ENCODE measurements at regions not wholly inside any gene's neighbourhood (a gene's known extent, or its start where the extent isn't known, plus 50 kb on each side); places are given as distances from the start of the nearest gene placed in this dataset.

DNA sequence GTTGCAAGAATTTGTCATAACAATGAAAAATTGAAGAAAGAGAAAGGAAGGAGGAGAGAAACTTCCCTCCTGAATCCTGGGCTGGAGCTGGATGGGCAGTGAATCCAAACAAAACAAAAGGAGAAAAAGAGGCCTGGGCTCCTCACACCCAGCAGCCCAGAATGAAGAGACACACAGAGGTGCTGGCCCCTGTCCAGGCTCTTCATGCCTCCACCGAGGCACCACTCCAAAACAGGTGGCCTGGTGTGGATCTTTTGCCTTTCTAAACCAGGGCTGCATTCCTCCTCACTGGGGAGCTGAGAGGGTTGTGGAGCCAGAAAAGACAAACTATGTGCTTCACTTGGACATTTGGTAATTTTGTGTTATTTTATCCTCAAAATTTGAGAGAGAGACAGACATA, 76.0 kb downstream of the FAM124B start:
- no peak for DNase-seq
- Mint-ChIP-seq H3K27ac (no peak overlapping the region), H3K9me3 (no peaks in the 10 kb centered on the region), H3K4me3 (no peak overlapping the region), H3K36me3 (ENCODE audit: low read depth) (no peaks in the 10 kb centered on the region), H3K4me1 (ENCODE audit: low read depth) (no peaks in the 10 kb centered on the region), H3K27me3 (peaks cover 22% of the 10 kb centered on the region)

DNA sequence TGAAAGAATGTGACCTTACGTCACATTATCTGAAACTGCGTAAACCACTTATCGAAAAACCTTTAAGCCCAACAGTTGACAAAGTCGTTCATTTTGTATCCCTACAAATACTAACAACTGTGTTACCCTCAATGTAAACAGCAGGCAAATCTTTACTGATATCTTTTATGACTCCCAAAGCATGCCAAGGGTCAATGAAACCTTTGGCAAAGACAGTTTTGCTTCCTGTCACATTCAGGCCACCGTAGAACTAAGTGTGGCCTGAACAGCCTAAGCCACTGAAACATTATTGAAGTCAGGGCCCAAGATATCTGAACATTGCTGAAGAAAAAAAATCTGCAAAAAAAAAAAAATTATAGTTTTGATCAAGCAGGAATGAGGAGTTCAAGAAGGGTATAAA, 77.3 kb downstream of the FAM124B start:
- Mint-ChIP-seq H3K36me3 (ENCODE audit: low read depth) (no peaks in the 10 kb centered on the region), H3K27ac (no peak overlapping the region), H3K9me3 (no peaks in the 10 kb centered on the region), H3K4me1 (ENCODE audit: low read depth) (no peaks in the 10 kb centered on the region), H3K27me3 (peaks cover 33% of the 10 kb centered on the region), H3K4me3 (no peak overlapping the region)
- no peak for DNase-seq

DNA sequence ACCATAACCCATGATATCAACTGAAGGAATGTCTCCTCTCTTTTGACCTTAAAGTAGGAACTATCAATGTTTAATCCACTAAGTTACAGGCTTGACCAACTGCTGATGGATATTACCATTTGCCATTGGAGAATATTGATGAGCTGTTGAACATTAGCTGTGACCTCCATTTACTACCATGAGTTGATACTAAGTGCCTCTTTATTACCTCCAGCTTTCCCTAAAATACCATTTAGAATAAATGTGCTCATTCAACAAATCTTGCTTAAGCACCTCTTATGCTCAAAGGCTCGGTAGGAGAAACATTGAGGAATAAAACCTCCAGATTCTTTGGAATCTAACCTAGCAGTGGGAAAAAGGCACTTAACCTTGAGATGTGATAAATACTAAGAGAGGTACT, 81.2 kb downstream of the FAM124B start:
- Mint-ChIP-seq H3K27me3 (peaks cover 47% of the 10 kb centered on the region), H3K4me1 (ENCODE audit: low read depth) (no peaks in the 10 kb centered on the region), H3K4me3 (no peak overlapping the region), H3K9me3 (no peaks in the 10 kb centered on the region), H3K36me3 (ENCODE audit: low read depth) (no peaks in the 10 kb centered on the region), H3K27ac (no peak overlapping the region)
- no peak for DNase-seq

DNA sequence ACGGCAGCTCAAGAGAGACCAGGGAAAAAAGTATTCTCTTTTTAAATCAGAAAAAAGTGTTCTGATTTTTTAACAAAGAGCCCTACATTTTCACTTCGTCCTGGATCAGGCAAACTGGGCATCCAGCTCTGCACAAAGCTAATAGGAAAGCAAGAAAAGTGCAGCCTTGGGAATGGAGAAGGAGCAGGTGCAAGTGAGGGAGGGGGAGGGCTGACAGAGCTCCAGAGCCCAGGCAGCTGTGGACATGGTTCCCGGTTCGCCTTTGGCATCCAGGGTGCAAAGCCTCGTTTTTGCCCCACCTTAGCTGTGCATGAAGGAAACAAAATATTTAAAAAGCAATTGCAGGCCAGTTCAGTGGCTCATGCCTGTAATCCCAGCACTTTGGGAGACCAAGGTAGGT, 82.2 kb downstream of the FAM124B start:
- no peak for DNase-seq
- Mint-ChIP-seq H3K4me1 (ENCODE audit: low read depth) (no peaks in the 10 kb centered on the region), H3K4me3 (no peak overlapping the region), H3K9me3 (no peaks in the 10 kb centered on the region), H3K27me3 (peaks cover 47% of the 10 kb centered on the region), H3K36me3 (ENCODE audit: low read depth) (no peaks in the 10 kb centered on the region), H3K27ac (no peak overlapping the region)

DNA sequence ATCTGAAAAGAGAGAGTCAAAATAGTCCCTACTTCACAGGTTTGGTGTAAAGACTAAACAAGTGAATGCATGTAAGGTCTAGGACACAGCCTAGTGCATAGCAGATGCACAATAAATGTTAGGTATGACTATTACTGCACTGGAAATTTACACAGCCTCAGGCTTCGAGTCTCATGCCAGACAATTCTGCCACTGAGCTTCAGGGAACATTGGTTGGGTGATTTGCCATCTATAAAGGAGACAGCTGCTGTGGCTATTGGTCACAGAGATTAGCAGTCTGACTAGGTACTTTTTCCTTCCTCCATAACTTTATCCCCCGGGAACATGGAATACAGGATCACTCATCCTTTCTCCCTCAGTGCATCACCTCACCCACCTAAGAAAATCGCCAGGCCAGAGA, 89.2 kb downstream of the FAM124B start:
- H3K27me3 Mint-ChIP-seq = peaks cover 40% of the 10 kb centered on the region
- H3K9me3 Mint-ChIP-seq = no peaks in the 10 kb centered on the region
- H3K27ac Mint-ChIP-seq = no peak overlapping the region
- no peak overlapping the region for H3K4me3 Mint-ChIP-seq
- H3K36me3 Mint-ChIP-seq (ENCODE audit: low read depth) = no peaks in the 10 kb centered on the region
- DNase-seq = no peak
- peaks cover 8% of the 10 kb centered on the region for H3K4me1 Mint-ChIP-seq (ENCODE audit: low read depth)

DNA sequence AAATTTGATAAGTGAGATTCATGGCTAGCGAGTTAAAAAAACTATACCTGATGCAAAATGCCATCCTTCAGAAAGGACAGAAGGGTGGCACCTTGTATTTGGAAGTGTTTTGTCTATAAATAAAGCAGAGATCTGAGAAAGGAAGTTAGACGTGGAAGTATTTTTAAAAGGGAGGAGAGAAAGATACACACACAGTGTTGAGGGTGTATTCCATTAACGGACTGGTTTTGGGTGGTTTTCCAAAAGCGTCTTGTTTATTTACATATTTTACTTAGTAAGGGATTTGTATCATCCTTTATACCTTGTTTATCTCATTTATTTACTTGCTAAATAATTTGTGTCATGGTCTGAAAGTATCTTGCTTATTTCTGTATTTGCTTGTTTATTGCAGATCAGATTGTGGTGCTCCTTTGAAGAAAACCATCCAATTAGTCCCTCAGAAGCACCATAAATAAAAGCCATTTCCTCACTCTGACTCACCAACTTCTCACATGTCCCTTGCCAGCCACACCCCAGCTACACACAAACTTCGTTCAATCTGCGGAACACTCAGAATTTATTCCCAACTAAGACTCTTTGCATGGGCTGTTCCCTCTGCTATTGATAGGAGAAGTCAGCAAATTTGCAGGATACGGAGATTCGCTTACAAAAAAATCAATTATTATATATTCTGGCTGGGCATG, 90.8 kb downstream of the FAM124B start:
- Mint-ChIP-seq H3K9me3 (no peaks in the 10 kb centered on the region), H3K27me3 (peaks cover 33% of the 10 kb centered on the region), H3K36me3 (ENCODE audit: low read depth) (no peaks in the 10 kb centered on the region), H3K4me3 (no peak overlapping the region), H3K4me1 (ENCODE audit: low read depth) (peaks cover 8% of the 10 kb centered on the region), H3K27ac (no peak overlapping the region)
- no peak for DNase-seq

DNA sequence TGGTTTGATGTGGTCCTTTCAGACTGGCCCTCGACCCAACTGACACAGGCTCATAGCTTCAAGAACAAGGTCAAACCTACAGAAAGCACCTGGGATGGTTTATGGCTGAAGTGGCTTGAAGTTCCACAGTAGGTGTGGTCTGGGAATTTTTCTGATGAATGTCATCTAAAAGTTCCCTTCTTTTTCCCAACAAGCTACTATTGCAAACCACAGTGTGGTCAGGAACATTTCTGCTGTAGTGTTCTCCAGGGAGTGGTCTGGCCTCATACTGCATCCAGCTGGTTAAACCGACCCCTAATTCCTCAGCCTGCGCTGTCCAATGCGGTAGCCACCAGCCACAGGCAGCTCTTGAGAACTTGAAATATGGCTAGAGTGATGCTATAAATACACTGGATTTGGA, 92.7 kb downstream of the FAM124B start:
- H3K4me1 Mint-ChIP-seq (ENCODE audit: low read depth) = peaks cover 8% of the 10 kb centered on the region
- H3K27me3 Mint-ChIP-seq = peaks cover 29% of the 10 kb centered on the region
- no peak overlapping the region for H3K4me3 Mint-ChIP-seq
- no peak for DNase-seq
- H3K36me3 Mint-ChIP-seq (ENCODE audit: low read depth) = no peaks in the 10 kb centered on the region
- no peak overlapping the region for H3K27ac Mint-ChIP-seq
- no peaks in the 10 kb centered on the region for H3K9me3 Mint-ChIP-seq

DNA sequence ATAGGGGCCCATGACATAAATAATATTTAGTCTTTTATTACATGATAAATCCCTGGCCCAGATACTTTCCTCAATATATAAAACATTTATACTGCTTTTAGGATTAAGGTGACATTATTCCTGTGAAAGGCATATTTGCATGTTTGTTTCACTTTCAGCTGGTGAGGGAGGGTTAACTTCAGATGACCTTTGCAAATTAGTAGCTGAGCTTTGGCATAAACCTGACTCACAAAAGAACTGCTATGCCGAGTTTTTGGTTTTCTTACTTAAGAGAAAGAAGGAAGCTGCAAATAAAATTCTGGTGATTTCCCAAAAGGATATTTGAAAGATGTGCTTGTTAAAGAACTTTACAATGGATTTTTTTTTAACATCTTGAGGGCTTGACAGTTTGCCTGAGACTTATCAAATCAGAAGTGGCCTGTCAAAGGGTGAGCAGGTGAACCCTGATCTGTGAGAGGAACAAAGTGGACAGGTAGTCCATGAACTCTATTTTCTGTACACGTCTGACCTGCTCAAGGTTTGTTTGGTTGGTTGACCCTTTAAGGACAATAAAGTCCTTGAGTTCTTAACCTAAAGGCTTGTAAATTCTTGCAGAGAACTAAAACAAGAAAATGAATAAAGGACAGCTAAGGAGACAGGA, 93.5 kb downstream of the FAM124B start:
- Mint-ChIP-seq H3K36me3 (ENCODE audit: low read depth) (no peaks in the 10 kb centered on the region), H3K27me3 (peaks cover 23% of the 10 kb centered on the region), H3K4me1 (ENCODE audit: low read depth) (peaks cover 8% of the 10 kb centered on the region), H3K4me3 (no peak overlapping the region), H3K27ac (no peak overlapping the region), H3K9me3 (no peaks in the 10 kb centered on the region)
- DNase-seq = no peak

DNA sequence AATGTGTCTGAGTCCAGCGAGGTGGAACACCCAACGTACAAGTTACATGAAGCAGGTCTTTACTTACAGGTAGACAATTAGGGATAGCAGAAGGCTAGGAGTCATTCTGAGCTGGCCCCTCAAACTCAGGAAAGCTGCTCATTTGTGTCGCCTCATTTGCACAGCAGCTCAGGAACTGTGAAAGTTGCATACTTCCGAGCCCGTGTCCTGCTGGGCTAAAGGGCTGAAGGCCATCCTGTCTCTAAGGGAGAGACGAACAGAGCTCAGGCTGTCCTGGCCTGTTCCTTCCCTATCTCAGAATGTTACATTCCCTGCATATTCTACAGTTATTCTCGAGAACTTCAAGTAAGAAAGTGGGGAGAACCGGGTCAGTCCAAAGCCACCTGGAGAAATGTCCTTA, 99.0 kb downstream of the FAM124B start:
- peaks cover under 1% of the 10 kb centered on the region for H3K4me1 Mint-ChIP-seq (ENCODE audit: low read depth)
- H3K27ac Mint-ChIP-seq = no peak overlapping the region
- peaks cover 8% of the 10 kb centered on the region for H3K27me3 Mint-ChIP-seq
- no peak overlapping the region for H3K4me3 Mint-ChIP-seq
- H3K36me3 Mint-ChIP-seq (ENCODE audit: low read depth) = no peaks in the 10 kb centered on the region
- DNase-seq = no peak
- H3K9me3 Mint-ChIP-seq = no peaks in the 10 kb centered on the region

DNA sequence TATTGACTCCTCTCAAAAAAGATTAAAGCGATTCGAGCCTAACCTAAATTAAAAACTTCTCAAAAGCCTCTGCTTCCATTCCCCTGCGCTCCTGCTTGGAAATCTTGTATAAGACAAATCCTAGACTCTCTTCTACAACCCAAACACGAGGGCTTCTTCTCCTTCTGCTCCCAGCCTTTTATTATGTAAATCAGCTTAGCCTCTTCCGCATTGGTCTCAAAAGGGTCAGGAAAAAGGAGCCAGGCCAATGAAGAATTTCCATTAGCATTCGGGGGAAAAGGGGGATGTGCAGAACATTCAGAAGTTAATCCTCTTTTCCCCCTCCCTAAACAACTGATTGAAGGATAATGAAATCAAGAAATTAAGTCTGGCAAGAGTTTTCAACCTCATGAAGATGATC, 107.9 kb downstream of the FAM124B start:
- peaks cover 5% of the 10 kb centered on the region for H3K9me3 Mint-ChIP-seq
- H3K4me1 Mint-ChIP-seq (ENCODE audit: low read depth) = no peaks in the 10 kb centered on the region
- DNase-seq = no peak
- H3K36me3 Mint-ChIP-seq (ENCODE audit: low read depth) = no peaks in the 10 kb centered on the region
- no peak overlapping the region for H3K27ac Mint-ChIP-seq
- no peak overlapping the region for H3K4me3 Mint-ChIP-seq
- peaks cover 36% of the 10 kb centered on the region for H3K27me3 Mint-ChIP-seq

DNA sequence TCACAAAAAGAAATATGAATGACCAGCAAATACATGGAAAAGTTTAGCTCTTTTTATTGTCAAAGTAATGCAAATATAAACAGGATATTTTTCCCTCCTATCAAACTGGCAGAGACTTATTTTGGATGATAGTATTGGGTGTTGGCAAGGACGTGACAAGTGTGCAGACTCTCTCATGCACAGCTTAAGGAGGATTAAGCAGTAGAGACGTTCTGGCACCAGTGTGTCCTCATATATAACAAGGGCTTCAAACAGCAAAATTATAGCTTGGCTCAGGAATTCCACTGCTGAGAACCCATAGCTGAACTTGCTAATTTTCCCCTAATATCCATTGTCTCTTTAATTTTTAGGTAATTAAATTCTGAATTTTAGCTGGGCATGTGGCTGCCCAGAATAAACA, 114.4 kb downstream of the FAM124B start:
- Mint-ChIP-seq H3K36me3 (ENCODE audit: low read depth) (no peaks in the 10 kb centered on the region), H3K4me3 (no peak overlapping the region), H3K27me3 (peaks cover 57% of the 10 kb centered on the region), H3K9me3 (no peaks in the 10 kb centered on the region), H3K4me1 (ENCODE audit: low read depth) (no peaks in the 10 kb centered on the region), H3K27ac (no peak overlapping the region)
- DNase-seq = no peak

DNA sequence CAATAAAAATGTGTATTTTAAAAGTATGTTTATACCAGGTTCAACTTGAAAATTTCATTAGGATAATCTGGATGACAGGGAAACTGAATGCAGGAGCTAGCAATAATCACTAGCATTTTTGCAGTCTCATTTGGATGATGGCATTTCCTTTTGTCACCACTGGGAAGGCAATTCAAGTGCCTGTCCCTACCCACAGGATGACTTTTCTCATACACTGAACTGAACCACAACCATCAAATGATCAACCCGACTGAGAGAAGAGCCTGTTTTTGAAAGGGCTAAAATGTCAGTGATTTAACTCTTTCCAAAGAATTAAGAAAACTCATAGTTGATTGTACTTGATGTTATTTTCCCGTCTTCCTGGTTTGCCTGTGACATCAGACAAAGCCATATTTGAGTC, 115.0 kb downstream of the FAM124B start:
- no peak for DNase-seq
- Mint-ChIP-seq H3K36me3 (ENCODE audit: low read depth) (no peaks in the 10 kb centered on the region), H3K4me3 (no peak overlapping the region), H3K9me3 (no peaks in the 10 kb centered on the region), H3K27ac (no peak overlapping the region), H3K4me1 (ENCODE audit: low read depth) (no peaks in the 10 kb centered on the region), H3K27me3 (peaks cover 57% of the 10 kb centered on the region)

DNA sequence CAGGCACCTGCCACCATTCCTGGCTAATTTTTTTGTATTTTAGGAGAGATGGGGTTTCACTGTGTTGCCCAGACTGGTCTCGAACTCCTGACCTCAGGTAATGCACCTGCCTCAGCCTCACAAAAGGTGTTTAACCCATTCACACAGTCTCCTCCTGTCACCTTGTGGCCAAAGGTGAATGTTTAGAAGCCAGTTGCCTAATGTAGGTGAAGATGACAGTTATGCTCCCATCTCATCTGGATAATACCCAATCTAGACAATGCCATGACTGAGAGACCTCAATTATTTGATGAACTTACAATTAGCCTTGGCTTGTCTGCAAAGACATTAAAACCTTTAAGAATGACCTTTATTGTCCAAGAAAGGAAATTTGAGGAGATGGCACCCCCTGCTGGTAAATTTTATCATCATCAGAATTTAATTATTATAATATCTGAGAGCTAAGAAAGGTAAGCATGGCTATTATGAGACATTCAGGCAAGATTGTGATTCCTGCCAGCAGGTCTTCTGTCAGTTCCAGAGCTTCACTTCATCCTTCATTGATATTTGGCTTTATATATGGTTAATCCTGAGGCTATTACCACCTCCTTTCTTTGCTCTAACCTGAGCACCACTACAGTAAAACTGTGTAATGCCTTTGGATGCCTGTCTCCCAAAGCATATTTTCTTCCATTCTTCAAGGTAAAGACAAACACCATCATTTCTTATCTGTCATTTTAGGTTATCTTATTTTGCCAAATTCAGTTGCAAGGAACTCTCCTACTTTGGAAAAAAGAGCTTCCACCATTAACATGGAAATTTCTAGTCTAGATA, 117.6 kb downstream of the FAM124B start:
- Mint-ChIP-seq H3K9me3 (no peaks in the 10 kb centered on the region), H3K27me3 (peaks cover 39% of the 10 kb centered on the region), H3K4me3 (no peak overlapping the region), H3K36me3 (ENCODE audit: low read depth) (no peaks in the 10 kb centered on the region), H3K4me1 (ENCODE audit: low read depth) (no peaks in the 10 kb centered on the region), H3K27ac (no peak overlapping the region)
- no peak for DNase-seq

DNA sequence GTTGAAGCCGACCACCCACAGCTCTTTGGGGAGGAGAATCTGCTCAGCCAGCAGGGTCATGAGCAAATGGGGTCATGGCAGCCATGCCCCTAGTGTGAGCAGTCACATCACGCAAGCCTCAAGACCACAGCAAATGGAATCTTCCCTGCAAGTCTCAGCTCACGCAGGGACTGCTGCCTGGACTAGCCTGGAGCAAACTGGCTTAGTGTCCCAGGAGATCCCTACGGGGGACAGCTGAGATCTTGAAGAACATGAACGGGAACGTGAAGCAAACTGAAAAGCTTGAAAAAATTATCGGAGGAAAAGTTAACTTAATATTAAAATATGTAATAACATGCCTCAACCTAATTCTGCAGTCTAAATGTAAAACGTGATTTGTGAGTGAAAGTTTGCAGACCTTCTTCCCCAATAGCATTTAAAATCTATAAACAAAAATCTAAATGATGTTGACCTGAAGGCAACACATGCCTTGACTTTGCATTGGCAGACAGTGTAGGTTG, 118.4 kb downstream of the FAM124B start:
- no peak for DNase-seq
- Mint-ChIP-seq H3K4me1 (ENCODE audit: low read depth) (no peaks in the 10 kb centered on the region), H3K9me3 (no peaks in the 10 kb centered on the region), H3K4me3 (no peak overlapping the region), H3K36me3 (ENCODE audit: low read depth) (no peaks in the 10 kb centered on the region), H3K27ac (no peak overlapping the region), H3K27me3 (peaks cover 35% of the 10 kb centered on the region)

DNA sequence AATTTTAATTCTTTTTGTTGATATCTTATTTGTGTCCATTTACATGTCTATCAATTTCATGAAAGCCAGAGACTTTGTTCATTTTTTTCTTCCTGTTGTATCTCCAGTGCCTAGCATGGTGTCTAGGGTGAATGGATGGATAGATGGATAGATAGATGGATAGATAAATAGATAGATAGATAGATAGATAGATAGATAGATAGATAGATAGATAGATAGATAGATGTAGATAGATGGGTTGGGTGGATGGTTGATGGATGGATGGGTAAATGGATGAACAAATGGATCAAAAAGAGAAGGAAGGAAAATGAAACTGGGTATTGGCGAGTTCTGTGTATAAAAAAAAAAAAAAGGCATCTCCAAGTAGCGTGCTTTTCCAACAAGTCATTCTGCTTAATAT, 120.5 kb downstream of the FAM124B start:
- Mint-ChIP-seq H3K4me1 (ENCODE audit: low read depth) (no peaks in the 10 kb centered on the region), H3K9me3 (no peaks in the 10 kb centered on the region), H3K27me3 (peaks cover 32% of the 10 kb centered on the region), H3K36me3 (ENCODE audit: low read depth) (no peaks in the 10 kb centered on the region), H3K4me3 (no peak overlapping the region), H3K27ac (no peak overlapping the region)
- DNase-seq = no peak
